OCI-LY1 (cell line): ENCODE measurements at regions not wholly inside any gene's neighbourhood (a gene's known extent, or its start where the extent isn't known, plus 50 kb on each side); places are given as distances from the start of the nearest gene placed in this dataset.
"Not testable (repeated sequence)": the region's sequence is repeated elsewhere in the genome, so short reads cannot be mapped to it uniquely, and the experiment has no call there.

ENCODE experiments used
- H2AFZ ChIP-seq: fragments of 200-600 bp; sonication (generic), shearing (Covaris generic); 2 replicates; pipeline ENCODE4 v1.6.0; 2014; ENCODE audit warnings: antibody characterized with exemption, mild to moderate bottlenecking, low read length
- H3F3A ChIP-seq: fragments of 200-600 bp; sonication (generic), shearing (Covaris generic); 2 replicates; pipeline ENCODE4 v1.6.0; 2014; ENCODE audit warnings: mild to moderate bottlenecking, antibody characterized with exemption, low read length, moderate library complexity; ENCODE audit not compliant: insufficient read depth
- H3K27ac ChIP-seq: fragments of 200-600 bp; sonication (generic); 2 replicates; pipeline ENCODE4 v1.5.1; 2014; ENCODE audit warnings: low read length, mixed run types, mild to moderate bottlenecking, low read depth; ENCODE audit not compliant: poor library complexity, severe bottlenecking
- H3K27me3 ChIP-seq: fragments of 200-600 bp; sonication (generic); 2 replicates; pipeline ENCODE4 v1.6.0; 2014; ENCODE audit warnings: antibody characterized with exemption, mild to moderate bottlenecking, low read length, moderate library complexity; ENCODE audit not compliant: insufficient read depth
- H3K36me3 ChIP-seq: fragments of 200-600 bp; sonication (generic); 2 replicates; pipeline ENCODE4 v1.6.1; 2014; ENCODE audit warnings: mild to moderate bottlenecking, antibody characterized with exemption, low read length, moderate library complexity, mixed read lengths; ENCODE audit not compliant: insufficient read depth
- H3K4me1 ChIP-seq: fragments of 200-600 bp; sonication (generic); 2 replicates; pipeline ENCODE4 v1.5.1; 2014; ENCODE audit warnings: mild to moderate bottlenecking, low read length, moderate library complexity; ENCODE audit not compliant: insufficient read depth, severe bottlenecking
- H3K4me2 ChIP-seq: fragments of 200-600 bp; sonication (generic), shearing (Covaris generic); 2 replicates; pipeline ENCODE4 v1.6.1; 2014; ENCODE audit warnings: low read length
- H3K4me3 ChIP-seq: fragments of 200-600 bp; sonication (generic); 2 replicates; pipeline ENCODE4 v1.5.1; 2014; ENCODE audit warnings: low read length, low read depth, mild to moderate bottlenecking, mixed read lengths; ENCODE audit not compliant: poor library complexity, severe bottlenecking
- H3K79me2 ChIP-seq: fragments of 200-600 bp; shearing (Covaris generic); 2 replicates; pipeline ENCODE4 v1.6.1; 2016; ENCODE audit warnings: mixed run types, low read length, mixed read lengths; ENCODE audit not compliant: insufficient read depth
- H3K9ac ChIP-seq: fragments of 200-600 bp; sonication (generic), shearing (Covaris generic); 2 replicates; pipeline ENCODE4 v1.6.1; 2014; ENCODE audit warnings: mild to moderate bottlenecking, low read length, mixed read lengths
- H3K9me2 ChIP-seq: fragments of 200-600 bp; sonication (generic), shearing (Covaris generic); 2 replicates; pipeline ENCODE4 v1.6.1; 2014; ENCODE audit warnings: low read depth, mild to moderate bottlenecking, low read length, mixed read lengths
- H3K9me3 ChIP-seq: fragments of 200-600 bp; shearing (Covaris generic); 2 replicates; pipeline ENCODE4 v1.6.1; 2014; ENCODE audit warnings: low read length, mixed read lengths
- H4K20me1 ChIP-seq: fragments of 200-600 bp; sonication (generic), shearing (Covaris generic); 2 replicates; pipeline ENCODE4 v1.6.0; 2016; ENCODE audit warnings: mild to moderate bottlenecking, low read length; ENCODE audit not compliant: insufficient read depth
- CTCF ChIP-seq: fragments of 200-600 bp; sonication (generic), shearing (Covaris generic); IDR thresholded peaks from 2 replicates; pipeline ENCODE4 v1.5.1; 2017; ENCODE audit warnings: mild to moderate bottlenecking, antibody characterized with exemption, low read length, moderate library complexity, mixed read lengths
- EZH2 ChIP-seq: fragments of 200-600 bp; sonication (generic), shearing (Covaris generic); IDR thresholded peaks from 2 replicates; pipeline ENCODE4 v1.8.0; 2017; ENCODE audit warnings: borderline replicate concordance, mixed run types, mild to moderate bottlenecking, antibody characterized with exemption, low read length, moderate library complexity, mixed read lengths

GRCh38 chr10:11668847-11669610 is 57.6 kb upstream of the USP6NL start:
- Histone ChIP-seq H3K27ac (peak overlapping the region; percentile 50), H3K4me2 (peak overlapping the region; percentile 50), H3F3A (no peaks in the 10 kb centered on the region), H2AFZ (no peak overlapping the region), H3K9ac (peak overlapping the region; percentile 49; the same call in 1 of the 2 replicates), H3K36me3 (peaks cover 6% of the 10 kb centered on the region; the same call in 1 of the 2 replicates), H4K20me1 (no peaks in the 10 kb centered on the region), H3K79me2 (no peaks in the 10 kb centered on the region), H3K27me3 (no peaks in the 10 kb centered on the region; the same call in 1 of the 2 replicates), H3K9me3 (no peaks in the 10 kb centered on the region), H3K4me1 (peaks cover 59% of the 10 kb centered on the region), H3K4me3 (peak overlapping the region; percentile 34), H3K9me2 (no peaks in the 10 kb centered on the region)
- TF ChIP-seq CTCF (no peak), EZH2 (no peak)

- peak overlapping the region; percentile 50 for H3K27ac ChIP-seq
- H3K27me3 ChIP-seq, result no peaks in the 10 kb centered on the region; the same call in 1 of the 2 replicates
- H3K36me3 ChIP-seq, result peaks cover 6% of the 10 kb centered on the region; the same call in 1 of the 2 replicates
- no peaks in the 10 kb centered on the region for H3F3A ChIP-seq
- H3K79me2 ChIP-seq, result no peaks in the 10 kb centered on the region
- no peak overlapping the region for H2AFZ ChIP-seq
- H3K4me1 ChIP-seq, result peaks cover 59% of the 10 kb centered on the region
- H3K9me3 ChIP-seq, result no peaks in the 10 kb centered on the region
- H3K9me2 ChIP-seq, result no peaks in the 10 kb centered on the region
- no peak for TF ChIP-seq EZH2
- no peak for TF ChIP-seq CTCF
- H3K4me2 ChIP-seq, result no peak overlapping the region
- H3K9ac ChIP-seq, result no peak overlapping the region
- no peak overlapping the region for H3K4me3 ChIP-seq
- no peaks in the 10 kb centered on the region for H4K20me1 ChIP-seq
Observed at GRCh38 chr10:11667756-11668155, 56.3 kb upstream of the USP6NL start.

GRCh38 chr10:11663763-11664555 is 52.5 kb upstream of the USP6NL start:
- Histone ChIP-seq H3K9me3 (no peaks in the 10 kb centered on the region), H3K27me3 (no peaks in the 10 kb centered on the region; the same call in 1 of the 2 replicates), H3K36me3 (peaks cover 6% of the 10 kb centered on the region; the same call in 1 of the 2 replicates), H2AFZ (no peak overlapping the region), H3K4me3 (peak overlapping the region; percentile 8), H3K79me2 (no peaks in the 10 kb centered on the region), H3K9me2 (no peaks in the 10 kb centered on the region), H3F3A (no peaks in the 10 kb centered on the region), H4K20me1 (no peaks in the 10 kb centered on the region), H3K4me2 (peak overlapping the region; percentile 40), H3K27ac (peak overlapping the region; percentile 76), H3K4me1 (peaks cover 62% of the 10 kb centered on the region), H3K9ac (no peak overlapping the region; the same call in 1 of the 2 replicates)
- TF ChIP-seq EZH2 (no peak), CTCF (no peak)

- not testable (repeated sequence) for H2AFZ ChIP-seq, H3F3A ChIP-seq, H4K20me1 ChIP-seq, H3K27me3 ChIP-seq, H3K9ac ChIP-seq, H3K36me3 ChIP-seq, H3K4me3 ChIP-seq, H3K9me2 ChIP-seq, H3K4me2 ChIP-seq, H3K9me3 ChIP-seq, H3K79me2 ChIP-seq
- Histone ChIP-seq H3K4me1 (peaks cover 54% of the 10 kb centered on the region), H3K27ac (peak overlapping the region; percentile 76)
Observed at GRCh38 chr10:11663126-11663515, 51.7 kb upstream of the USP6NL start.
